Stomach smooth muscle (tissue), 2 donors: ENCODE measurements at regions not wholly inside any gene's neighbourhood (a gene's known extent, or its start where the extent isn't known, plus 50 kb on each side); places are given as distances from the start of the nearest gene placed in this dataset.

Experiments used
- H3K27ac ChIP-seq: one replicate; pipeline ENCODE4 v1.7.0; 2013; ENCODE audit warnings: mild to moderate bottlenecking, low read length, inconsistent platforms
- H3K27me3 ChIP-seq, 2 donors: one replicate each; pipeline ENCODE4 v1.7.0; 2013; ENCODE audit warnings: low read length in 2 of 2; ENCODE audit not compliant: insufficient read depth in 2 of 2, control insufficient read depth in 1 of 2
- H3K36me3 ChIP-seq, 2 donors: one replicate each; pipeline ENCODE4 v1.7.0; 2013; ENCODE audit warnings: low read length in 2 of 2; ENCODE audit not compliant: control insufficient read depth in 2 of 2, insufficient read depth in 2 of 2
- H3K4me1 ChIP-seq: one replicate; pipeline ENCODE4 v1.7.0; 2013; ENCODE audit warnings: low read length; ENCODE audit not compliant: control insufficient read depth, insufficient read depth
- H3K4me3 ChIP-seq, 2 donors: one replicate each; pipeline ENCODE4 v1.7.0; 2013; ENCODE audit warnings: low read length in 2 of 2
- H3K9ac ChIP-seq, 2 donors: one replicate each; pipeline ENCODE4 v1.7.0; 2013; ENCODE audit warnings: low read length in 2 of 2, mild to moderate bottlenecking in 1 of 2
- H3K9me3 ChIP-seq, 2 donors: one replicate each; pipeline ENCODE4 v1.7.0; 2013; ENCODE audit warnings: low read length in 2 of 2; ENCODE audit not compliant: control insufficient read depth in 2 of 2
- donor health status: healthy.
- donor health status: Pancreatic carcinoma.

DNA sequence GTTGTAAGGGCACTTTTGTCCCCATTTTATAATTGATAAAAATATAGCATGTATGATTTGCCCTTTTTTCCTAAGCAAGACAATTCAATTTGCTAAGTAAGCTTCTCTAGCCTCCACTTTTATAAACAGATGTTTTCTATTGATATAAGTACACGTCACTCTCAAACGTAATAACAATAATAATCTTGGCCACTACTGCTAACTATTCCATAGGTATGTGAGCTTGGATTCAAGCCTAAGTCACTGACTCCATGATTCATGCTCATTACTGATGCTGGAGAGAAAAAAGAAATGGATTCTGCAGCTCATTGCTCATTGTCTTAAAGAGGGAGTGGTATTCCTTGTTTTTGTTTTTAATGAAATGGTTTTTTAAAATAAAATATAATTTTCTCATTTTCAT lies 661.0 kb downstream of the GALC start:
- H3K4me3 ChIP-seq = no peak overlapping the region

DNA sequence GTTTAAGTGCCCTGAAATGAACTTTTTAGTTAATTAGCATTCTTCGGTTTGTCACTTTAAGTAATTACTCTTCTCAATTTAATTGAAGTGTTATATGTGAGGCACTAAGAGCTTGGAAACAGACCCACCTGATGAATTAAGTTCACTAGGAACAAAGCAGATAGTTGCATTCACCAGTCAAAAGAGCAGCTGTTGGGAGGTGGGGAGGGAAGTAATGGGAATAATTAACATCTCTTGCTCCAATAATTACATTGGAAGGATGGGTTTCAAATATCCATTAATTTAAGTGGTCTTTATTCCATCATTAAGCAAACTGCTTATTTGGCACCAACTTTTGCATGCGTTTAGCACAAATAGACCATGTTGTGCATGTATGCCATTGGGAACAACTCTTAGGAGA lies 667.2 kb downstream of the GALC start:
- H3K27ac ChIP-seq = no peak overlapping the region
- H3K9me3 ChIP-seq = no peaks in the 10 kb centered on the region
- no peak overlapping the region for H3K9ac ChIP-seq

More for the DNA sequence above, 661.0 kb downstream of the GALC start:
- no peak overlapping the region for H3K9ac ChIP-seq
- no peaks in the 10 kb centered on the region for H3K9me3 ChIP-seq
- no peaks in the 10 kb centered on the region for H3K27me3 ChIP-seq
- no peak overlapping the region for H3K27ac ChIP-seq
- H3K4me1 ChIP-seq = no peaks in the 10 kb centered on the region
- H3K36me3 ChIP-seq = no peaks in the 10 kb centered on the region

DNA sequence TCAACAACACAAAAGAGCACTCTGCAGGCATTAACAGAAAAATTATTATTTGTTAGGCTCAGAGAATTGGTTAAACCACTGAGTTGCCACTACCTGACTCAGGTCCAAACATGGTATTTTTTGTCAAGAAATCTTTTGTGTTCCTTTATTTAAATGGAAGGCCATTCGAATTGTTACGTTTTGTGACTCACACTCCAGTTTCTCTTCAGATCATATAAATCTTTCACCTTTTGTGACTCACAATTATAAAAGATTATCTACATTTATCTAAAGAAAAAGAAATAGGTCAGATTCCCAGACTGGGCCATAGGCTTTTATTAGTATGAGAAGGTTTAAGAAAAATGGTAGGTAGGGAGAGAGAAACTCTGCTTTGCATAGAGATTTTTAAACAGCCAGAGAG lies 669.8 kb downstream of the GALC start:
- Histone ChIP-seq H3K27me3 (no peaks in the 10 kb centered on the region), H3K9me3 (no peaks in the 10 kb centered on the region), H3K27ac (no peak overlapping the region)

More for the DNA sequence above, 667.2 kb downstream of the GALC start:
- H3K4me1 ChIP-seq = no peaks in the 10 kb centered on the region
- H3K27me3 ChIP-seq = no peaks in the 10 kb centered on the region
- H3K4me3 ChIP-seq = no peak overlapping the region
- H3K36me3 ChIP-seq = no peaks in the 10 kb centered on the region

DNA sequence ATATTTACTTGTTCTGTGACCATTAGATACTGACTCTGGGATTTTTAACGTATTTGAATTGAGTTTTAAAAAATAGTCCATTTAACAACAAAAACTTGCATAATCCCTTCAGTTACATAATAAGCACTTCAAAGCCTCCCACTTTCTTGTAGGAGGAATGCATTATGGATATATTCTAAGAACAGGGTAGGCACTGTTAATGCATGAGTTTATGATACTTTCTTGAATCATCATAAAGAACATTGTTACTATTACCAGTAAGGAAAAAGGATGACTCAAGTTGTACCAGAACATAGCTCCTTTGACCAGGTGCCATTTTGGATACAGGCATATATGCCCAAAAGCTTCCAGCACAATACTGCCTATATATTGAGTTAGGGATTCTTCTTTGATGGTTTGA lies 671.4 kb downstream of the GALC start:
- H3K27ac ChIP-seq = no peak overlapping the region
- H3K4me3 ChIP-seq = no peak overlapping the region
- H3K9ac ChIP-seq = no peak overlapping the region
- H3K4me1 ChIP-seq = no peaks in the 10 kb centered on the region
- no peaks in the 10 kb centered on the region for H3K36me3 ChIP-seq
- no peaks in the 10 kb centered on the region for H3K9me3 ChIP-seq
- no peaks in the 10 kb centered on the region for H3K27me3 ChIP-seq

More for the DNA sequence above, 669.8 kb downstream of the GALC start:
- no peaks in the 10 kb centered on the region for H3K36me3 ChIP-seq
- no peak overlapping the region for H3K9ac ChIP-seq
- H3K4me3 ChIP-seq = no peak overlapping the region
- no peaks in the 10 kb centered on the region for H3K4me1 ChIP-seq

DNA sequence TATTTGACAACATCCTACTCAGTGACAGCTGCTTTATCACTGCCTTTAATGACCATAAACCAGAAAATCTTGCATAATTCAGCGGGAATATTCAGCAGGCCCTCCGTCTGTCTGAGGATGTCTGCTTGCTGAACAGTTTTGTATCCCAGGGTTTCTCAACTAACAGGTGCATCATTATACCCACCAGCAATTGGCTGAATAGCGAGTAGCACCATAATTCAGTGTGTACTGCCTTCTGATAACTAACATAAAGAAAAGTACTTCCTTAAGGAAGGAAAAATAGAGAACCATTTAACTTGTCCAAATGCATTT lies 680.1 kb downstream of the GALC start:
- H3K27ac ChIP-seq = no peak overlapping the region
- H3K9me3 ChIP-seq = no peaks in the 10 kb centered on the region
- H3K9ac ChIP-seq = no peak overlapping the region
- no peaks in the 10 kb centered on the region for H3K4me1 ChIP-seq
- no peak overlapping the region for H3K4me3 ChIP-seq
- no peaks in the 10 kb centered on the region for H3K27me3 ChIP-seq
- H3K36me3 ChIP-seq = no peaks in the 10 kb centered on the region

DNA sequence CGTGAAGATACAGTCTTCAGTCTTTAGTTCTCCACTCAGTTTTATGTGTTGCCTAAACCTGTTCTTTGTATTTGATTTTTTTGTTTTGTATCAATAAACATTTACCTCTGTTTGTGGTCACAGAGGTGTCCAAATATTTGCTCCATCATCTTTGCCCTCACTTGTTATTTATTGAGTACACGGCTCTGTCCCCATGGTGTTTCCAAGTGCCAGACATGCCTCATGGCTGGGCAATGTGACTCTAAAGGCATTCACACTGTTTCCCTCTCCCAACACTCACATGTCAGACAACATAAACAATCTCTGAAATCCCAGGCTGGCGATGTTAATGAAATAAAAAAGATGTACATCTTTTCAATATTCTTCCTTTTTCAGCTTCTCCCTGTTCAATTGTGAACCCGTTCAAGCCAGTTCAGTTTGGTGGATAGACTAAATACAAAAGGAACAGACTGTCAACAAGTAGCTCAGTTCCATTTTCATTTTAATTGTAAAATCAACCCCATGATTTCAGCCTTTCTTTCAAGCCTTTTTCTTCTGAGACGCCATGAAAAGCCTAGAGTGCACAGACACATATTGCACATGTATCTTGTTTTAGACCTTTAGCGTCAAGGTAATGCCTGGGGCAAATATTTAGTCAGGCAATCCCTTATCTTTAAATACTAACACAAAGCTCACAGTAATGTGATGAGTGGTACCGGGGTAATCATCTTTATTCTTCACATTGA lies 680.7 kb downstream of the GALC start:
- H3K9me3 ChIP-seq = no peaks in the 10 kb centered on the region
- no peaks in the 10 kb centered on the region for H3K27me3 ChIP-seq
- no peak overlapping the region for H3K4me3 ChIP-seq
- no peak overlapping the region for H3K9ac ChIP-seq
- no peaks in the 10 kb centered on the region for H3K36me3 ChIP-seq
- H3K27ac ChIP-seq = no peak overlapping the region
- H3K4me1 ChIP-seq = no peaks in the 10 kb centered on the region

DNA sequence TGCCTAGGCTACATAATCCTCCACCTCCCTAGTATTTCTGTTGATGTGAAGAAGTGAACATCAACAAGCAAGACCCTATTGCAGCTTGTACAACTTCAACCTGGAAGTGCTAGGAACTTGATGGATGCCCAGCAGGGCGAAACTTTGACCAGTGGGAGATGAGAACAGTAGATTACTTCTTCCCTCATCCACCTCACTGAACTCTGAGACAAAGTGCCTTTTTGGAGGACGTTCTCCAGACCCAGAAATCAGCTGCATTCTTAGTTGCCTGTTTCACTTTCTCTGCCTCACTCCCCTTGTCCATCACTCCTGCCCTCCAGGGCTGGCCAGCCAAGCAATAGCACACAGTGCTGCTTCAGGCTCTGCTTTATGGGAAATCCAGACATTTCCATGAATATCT lies 683.4 kb downstream of the GALC start:
- Histone ChIP-seq H3K27ac (no peak overlapping the region), H3K9me3 (no peaks in the 10 kb centered on the region), H3K4me1 (no peaks in the 10 kb centered on the region), H3K36me3 (no peaks in the 10 kb centered on the region), H3K9ac (no peak overlapping the region), H3K27me3 (no peaks in the 10 kb centered on the region), H3K4me3 (no peak overlapping the region)

DNA sequence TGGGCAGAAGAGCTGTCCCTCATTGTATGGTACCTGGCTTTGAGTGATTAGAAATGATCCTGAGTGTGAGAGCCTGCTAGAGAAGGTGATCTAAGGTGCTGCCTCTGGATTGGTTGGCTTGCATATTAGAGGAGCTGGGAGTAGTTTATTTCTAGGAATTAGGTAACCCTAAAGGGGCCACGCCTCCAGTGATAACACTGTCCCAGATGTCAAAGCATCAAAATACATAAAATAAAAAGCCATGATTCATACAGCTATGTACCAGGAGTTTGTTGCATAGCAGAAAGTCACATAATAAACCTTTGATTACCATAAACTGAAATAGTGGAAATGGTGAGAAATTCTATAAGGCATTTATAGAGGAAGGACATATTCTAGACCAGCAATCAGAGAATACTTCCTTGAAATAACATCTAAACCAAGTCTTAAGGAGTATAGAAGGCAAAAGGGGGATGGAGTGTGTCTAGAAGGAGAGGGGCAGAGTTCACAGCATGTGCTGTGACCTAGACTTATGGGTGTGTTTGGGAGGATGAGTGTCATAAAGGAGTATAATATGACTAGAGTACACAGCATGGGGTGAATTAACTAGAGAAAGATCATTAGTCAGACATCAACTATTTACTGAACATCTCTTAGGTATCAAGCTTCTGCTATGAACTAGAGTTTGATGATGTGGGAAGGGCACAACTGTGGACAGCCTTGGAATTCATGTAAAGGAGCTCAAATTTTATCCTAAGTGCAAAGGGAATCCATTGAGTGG lies 686.4 kb downstream of the GALC start:
- Histone ChIP-seq H3K27ac (no peak overlapping the region), H3K4me1 (no peaks in the 10 kb centered on the region), H3K9ac (no peak overlapping the region), H3K27me3 (no peaks in the 10 kb centered on the region), H3K4me3 (no peak overlapping the region), H3K9me3 (no peaks in the 10 kb centered on the region), H3K36me3 (no peaks in the 10 kb centered on the region)

DNA sequence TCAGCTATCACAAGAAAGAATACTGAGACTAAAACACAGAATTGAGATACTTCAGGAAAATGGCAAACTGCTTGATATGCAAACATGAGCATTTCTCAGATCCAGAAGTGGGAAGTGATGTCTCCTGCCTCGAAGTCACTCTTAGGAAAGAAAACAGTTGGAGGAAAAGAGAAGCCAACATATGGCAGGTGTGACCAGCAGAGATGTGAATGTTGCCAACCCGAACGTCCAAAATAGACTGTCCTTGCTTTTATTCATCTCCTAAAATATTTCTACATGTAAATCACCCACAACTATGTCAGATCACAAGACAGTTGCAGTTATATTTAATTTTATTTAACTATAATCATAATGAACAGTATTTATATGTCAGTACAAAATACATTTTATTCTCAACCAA lies 687.6 kb downstream of the GALC start:
- Histone ChIP-seq H3K9ac (no peak overlapping the region), H3K36me3 (no peaks in the 10 kb centered on the region), H3K27ac (no peak overlapping the region), H3K27me3 (no peaks in the 10 kb centered on the region), H3K4me3 (no peak overlapping the region), H3K9me3 (no peaks in the 10 kb centered on the region), H3K4me1 (no peaks in the 10 kb centered on the region)

DNA sequence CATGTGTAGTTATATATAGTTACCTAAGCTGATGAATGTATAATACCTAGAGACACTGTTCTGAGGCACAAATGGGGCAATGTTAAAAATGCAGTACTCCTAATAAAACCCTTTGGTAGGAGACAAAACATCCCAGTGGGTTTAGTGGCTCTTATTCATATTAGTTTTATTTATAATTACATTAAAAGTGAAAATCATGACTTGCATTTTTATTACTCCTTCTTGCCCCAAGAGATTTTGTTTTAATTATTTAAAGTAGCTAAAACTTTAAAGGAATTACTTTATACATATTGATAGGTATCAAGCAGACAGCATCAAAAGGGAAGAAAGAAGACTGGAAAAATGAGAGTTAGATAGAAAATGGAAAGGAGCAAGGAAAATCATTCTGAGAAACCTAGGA lies 688.6 kb downstream of the GALC start:
- Histone ChIP-seq H3K9me3 (no peaks in the 10 kb centered on the region), H3K4me1 (no peaks in the 10 kb centered on the region), H3K27ac (no peak overlapping the region), H3K36me3 (no peaks in the 10 kb centered on the region), H3K4me3 (no peak overlapping the region), H3K27me3 (no peaks in the 10 kb centered on the region), H3K9ac (no peak overlapping the region)

DNA sequence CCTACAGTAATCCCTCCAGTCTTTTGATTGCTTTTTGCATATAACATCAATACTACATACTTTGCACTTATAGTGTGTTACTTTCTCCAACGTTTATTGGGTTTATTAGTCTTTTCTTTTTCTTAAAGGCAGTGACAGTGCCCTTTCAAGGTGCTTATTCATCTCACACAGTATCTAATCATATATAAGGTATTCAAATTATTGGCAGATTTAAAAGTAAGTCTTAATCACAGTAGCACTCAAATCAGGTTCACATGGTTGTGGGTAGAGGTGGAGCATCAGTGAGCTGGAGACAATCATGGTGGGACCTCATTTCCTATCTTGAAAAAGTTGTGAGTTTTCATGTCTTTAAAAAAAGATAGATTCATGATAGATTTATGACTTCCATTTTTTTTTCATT lies 706.2 kb downstream of the GALC start:
- H3K27ac ChIP-seq = no peak overlapping the region
- no peaks in the 10 kb centered on the region for H3K4me1 ChIP-seq
- H3K4me3 ChIP-seq = no peak overlapping the region
- no peak overlapping the region for H3K9ac ChIP-seq
- H3K36me3 ChIP-seq = no peaks in the 10 kb centered on the region
- no peaks in the 10 kb centered on the region for H3K27me3 ChIP-seq
- no peaks in the 10 kb centered on the region for H3K9me3 ChIP-seq
